Panc1 (cell line): ENCODE measurements at regions not wholly inside any gene's neighbourhood (a gene's known extent, or its start where the extent isn't known, plus 50 kb on each side); places are given as distances from the start of the nearest gene placed in this dataset.

Experiments used
- CTCF ChIP-seq: fragments of 450-650 bp; IDR thresholded peaks from 2 replicates; pipeline ENCODE4 v1.5.1; 2017; ENCODE audit warnings: mild to moderate bottlenecking
- POLR2AphosphoS5 ChIP-seq: IDR thresholded peaks from 2 replicates; pipeline ENCODE4 v1.6.1; 2012; ENCODE audit warnings: mild to moderate bottlenecking, low read depth, low read length, moderate library complexity
- REST ChIP-seq, 2 experiments: IDR thresholded peaks; 2 replicates each; pipeline ENCODE4 v1.6.1; 2011 to 2012; ENCODE audit warnings: low read depth in 2 of 2, control low read depth in 1 of 2, low read length in 1 of 2, mild to moderate bottlenecking in 1 of 2, moderate library complexity in 1 of 2; ENCODE audit not compliant: insufficient read depth in 1 of 2
- SIN3A ChIP-seq: IDR thresholded peaks from 2 replicates; pipeline ENCODE4 v1.6.1; 2012; ENCODE audit warnings: low read depth, mild to moderate bottlenecking, low read length, moderate library complexity, borderline replicate concordance; ENCODE audit not compliant: insufficient read depth
- TCF7L2 ChIP-seq: IDR thresholded peaks from 2 replicates; pipeline ENCODE4 v1.6.1; 2011; ENCODE audit warnings: mild to moderate bottlenecking, low read depth, low read length, inconsistent platforms

GRCh38 chr3:178396318-178396717 is 139.9 kb upstream of the KCNMB2 start:
- TF ChIP-seq CTCF (no peak), POLR2AphosphoS5 (no peak), REST (IDR thresholded peaks at IDR 0.05; ENCODE audit: insufficient read depth in 1 of 2, low read depth in 2 of 2, low read length in 1 of 2) (no peak), SIN3A (no peak), TCF7L2 (no peak)
